Omental fat pad (tissue), 3 donors: ENCODE measurements at regions not wholly inside any gene's neighbourhood (a gene's known extent, or its start where the extent isn't known, plus 50 kb on each side); places are given as distances from the start of the nearest gene placed in this dataset.

Source experiments
- ATAC-seq: fragments of 150-250 bp; one replicate; pipeline ENCODE4 v1.9.1; 2016; ENCODE audit warnings: mild to moderate bottlenecking, moderate library complexity; ENCODE audit not compliant: low FRiP score
- DNase-seq: peaks from one replicate; pipeline ENCODE4 v3.0.0-alpha.2; 2019; ENCODE audit warnings: low spot score
- TF ChIP-seq, protein P1 (sequence below), 3 donors: fragments of 450-650 bp; IDR thresholded peaks; one replicate each; pipeline ENCODE4 v1.5.1; 2016 to 2017; ENCODE audit warnings: antibody characterized with exemption in 3 of 3, mild to moderate bottlenecking in 3 of 3, moderate library complexity in 2 of 3

DNA sequence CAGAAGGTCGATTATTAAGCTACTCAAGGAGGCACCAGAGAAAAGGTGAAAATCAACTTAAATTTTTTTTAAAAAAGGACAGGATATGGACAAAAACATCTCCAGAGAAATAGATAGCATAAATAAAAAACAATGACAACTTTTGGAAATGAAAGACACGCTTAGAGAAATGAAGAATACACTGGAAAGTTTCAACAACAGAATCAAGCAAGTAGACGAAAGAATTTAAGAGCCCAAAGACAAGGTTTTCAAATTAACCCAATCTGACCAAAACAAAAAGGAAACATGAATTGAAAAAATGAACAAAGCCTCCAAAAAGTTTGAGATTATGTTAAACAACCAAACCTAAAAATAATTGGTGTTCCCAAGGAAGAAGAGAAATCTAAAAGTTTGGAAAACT lies 191.1 kb upstream of the BMP4 start:
- ATAC-seq, result no peak
- TF ChIP-seq, protein P1, sequence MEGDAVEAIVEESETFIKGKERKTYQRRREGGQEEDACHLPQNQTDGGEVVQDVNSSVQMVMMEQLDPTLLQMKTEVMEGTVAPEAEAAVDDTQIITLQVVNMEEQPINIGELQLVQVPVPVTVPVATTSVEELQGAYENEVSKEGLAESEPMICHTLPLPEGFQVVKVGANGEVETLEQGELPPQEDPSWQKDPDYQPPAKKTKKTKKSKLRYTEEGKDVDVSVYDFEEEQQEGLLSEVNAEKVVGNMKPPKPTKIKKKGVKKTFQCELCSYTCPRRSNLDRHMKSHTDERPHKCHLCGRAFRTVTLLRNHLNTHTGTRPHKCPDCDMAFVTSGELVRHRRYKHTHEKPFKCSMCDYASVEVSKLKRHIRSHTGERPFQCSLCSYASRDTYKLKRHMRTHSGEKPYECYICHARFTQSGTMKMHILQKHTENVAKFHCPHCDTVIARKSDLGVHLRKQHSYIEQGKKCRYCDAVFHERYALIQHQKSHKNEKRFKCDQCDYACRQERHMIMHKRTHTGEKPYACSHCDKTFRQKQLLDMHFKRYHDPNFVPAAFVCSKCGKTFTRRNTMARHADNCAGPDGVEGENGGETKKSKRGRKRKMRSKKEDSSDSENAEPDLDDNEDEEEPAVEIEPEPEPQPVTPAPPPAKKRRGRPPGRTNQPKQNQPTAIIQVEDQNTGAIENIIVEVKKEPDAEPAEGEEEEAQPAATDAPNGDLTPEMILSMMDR (IDR thresholded peaks at IDR 0.05), result no peak
- no peak for DNase-seq

- ATAC-seq (no peak), DNase-seq (no peak)
- TF ChIP-seq, protein P1 (IDR thresholded peaks at IDR 0.05), result no peak
Observed at GRCh38 chr14:54148251-54148650, 191.6 kb upstream of the BMP4 start.

GRCh38 chr14:54152351-54152750 lies 195.7 kb upstream of the BMP4 start:
- TF ChIP-seq, protein P1 (IDR thresholded peaks at IDR 0.05), result no peak
- no peak for DNase-seq
- no peak for ATAC-seq

GRCh38 chr14:54166049-54166950 lies 209.7 kb upstream of the BMP4 start:
- no peak for DNase-seq
- TF ChIP-seq, protein P1 (IDR thresholded peaks at IDR 0.05), result no peak
- no peak for ATAC-seq

DNA sequence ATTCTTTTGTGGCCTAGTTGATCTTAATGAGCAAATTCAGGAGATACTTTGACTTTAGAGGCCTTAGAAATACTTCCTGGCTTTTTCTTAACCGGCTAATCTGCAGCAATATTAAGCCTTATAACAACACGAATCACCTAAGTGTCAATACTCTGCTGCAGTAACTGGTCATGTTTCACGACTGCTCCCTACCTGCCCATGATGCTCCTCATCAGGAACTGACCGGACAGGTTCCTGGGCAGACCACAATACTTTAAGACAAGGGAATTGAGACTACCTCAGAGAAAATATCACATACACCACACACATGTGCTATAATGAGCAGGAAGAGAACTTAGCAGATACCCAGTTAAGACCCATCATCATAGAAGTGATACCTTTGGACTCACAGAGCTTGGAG lies 211.9 kb upstream of the BMP4 start:
- ATAC-seq (no peak), DNase-seq (no peak)
- TF ChIP-seq, protein P1 (IDR thresholded peaks at IDR 0.05), result no peak

- no peak for ATAC-seq
- no peak for DNase-seq
- TF ChIP-seq, protein P1 (IDR thresholded peaks at IDR 0.05), result no peak
Observed at GRCh38 chr14:54169254-54169924, 212.8 kb upstream of the BMP4 start.
